HPDE6-E6E7 (cell line): ENCODE measurements at regions not wholly inside any gene's neighbourhood (a gene's known extent, or its start where the extent isn't known, plus 50 kb on each side); places are given as distances from the start of the nearest gene placed in this dataset.
"Not testable (repeated sequence)": the region's sequence is repeated elsewhere in the genome, so short reads cannot be mapped to it uniquely, and the experiment has no call there.

Experiments
- DNase-seq: peaks from one replicate; pipeline ENCODE4 v3.0.0; 2011; ENCODE audit warnings: missing footprints; ENCODE audit errors: extremely low spot score

DNA sequence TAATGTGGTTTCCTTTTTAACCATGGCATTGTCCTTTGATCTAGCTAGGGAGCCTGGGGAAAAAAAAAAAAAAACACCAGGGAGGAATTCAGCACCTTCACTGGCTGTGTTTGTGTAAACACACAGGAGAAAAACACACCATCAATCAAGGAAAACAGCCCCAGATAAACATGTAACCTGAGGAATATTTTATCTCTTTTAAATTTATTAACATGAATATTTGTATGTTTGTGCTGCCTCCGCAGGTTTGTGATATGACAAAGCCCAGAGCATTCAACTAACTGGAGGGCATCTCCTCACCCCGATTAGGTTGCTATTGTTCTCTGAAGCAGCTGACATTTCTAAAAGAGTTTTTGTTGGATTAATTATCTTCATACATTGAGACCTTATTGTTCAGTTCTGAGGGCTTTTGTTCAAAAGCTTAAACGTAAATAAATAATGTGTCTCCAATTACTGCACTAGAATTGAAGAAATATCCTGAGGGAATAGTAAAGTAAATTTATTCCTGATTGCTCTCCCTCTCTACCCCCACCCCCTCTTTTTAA is 89.4 kb upstream of the SEMA3E start:
- no peak for DNase-seq

DNA sequence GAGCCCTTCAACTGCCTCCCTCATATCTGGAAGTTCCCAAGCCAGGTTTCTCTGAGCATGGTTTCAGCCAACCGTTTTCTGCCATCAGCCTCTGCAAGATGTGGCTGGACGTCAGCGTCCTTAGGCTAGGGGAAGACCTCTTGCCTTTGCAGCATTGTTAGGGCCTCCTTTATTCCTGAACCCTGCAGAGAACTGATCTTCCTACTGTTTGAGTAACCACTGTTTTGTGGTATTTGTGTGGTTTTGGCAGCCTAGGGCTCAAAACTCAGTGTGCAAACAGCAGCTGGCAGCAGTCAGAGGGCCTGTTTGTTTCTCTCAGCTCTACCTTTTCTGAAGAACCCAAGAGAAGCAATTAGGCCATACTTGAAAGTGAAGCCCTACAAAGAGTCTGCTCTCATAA is 83.4 kb upstream of the SEMA3E start:
- DNase-seq = no peak

DNA sequence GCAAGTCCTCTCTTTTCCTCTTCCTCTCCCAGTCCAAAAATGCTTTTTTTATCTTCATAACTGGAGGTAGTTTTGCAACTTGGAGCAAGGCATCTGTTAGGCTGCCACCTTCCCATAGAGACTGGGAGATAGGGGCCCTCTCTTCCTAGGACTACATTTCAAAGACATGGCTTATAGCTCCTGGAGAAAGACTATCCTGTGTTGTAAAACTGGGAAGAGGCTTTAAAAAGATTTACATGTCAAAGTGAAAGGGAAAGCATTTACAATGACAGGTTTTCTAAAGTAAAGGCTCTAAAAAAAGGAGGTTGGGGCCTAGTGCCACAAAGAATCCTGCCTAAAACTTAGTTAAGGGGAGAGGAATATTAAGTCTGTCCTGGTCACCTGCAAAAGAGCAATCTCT is 82.2 kb upstream of the SEMA3E start:
- no peak for DNase-seq

DNA sequence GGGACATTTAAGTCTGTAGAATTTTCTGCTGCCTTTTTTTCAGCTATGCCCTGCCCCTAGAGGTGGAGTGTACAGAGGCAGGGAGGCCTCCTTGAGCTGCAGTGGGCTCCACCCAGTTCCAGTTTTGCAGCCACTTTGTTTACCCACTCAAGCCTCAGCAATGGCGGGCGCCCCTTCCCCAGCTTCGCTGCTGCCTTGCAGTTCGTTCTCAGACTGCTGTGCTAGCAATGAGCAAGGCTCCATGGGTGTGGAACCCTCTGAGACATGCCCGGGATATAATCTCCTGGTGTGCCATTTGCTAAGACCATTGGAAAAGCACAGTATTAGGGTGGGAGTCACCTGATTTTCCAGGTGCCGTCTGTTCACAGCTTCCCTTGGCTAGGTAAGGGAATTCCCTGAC is 68.0 kb upstream of the SEMA3E start:
- not testable (repeated sequence) for DNase-seq

DNA sequence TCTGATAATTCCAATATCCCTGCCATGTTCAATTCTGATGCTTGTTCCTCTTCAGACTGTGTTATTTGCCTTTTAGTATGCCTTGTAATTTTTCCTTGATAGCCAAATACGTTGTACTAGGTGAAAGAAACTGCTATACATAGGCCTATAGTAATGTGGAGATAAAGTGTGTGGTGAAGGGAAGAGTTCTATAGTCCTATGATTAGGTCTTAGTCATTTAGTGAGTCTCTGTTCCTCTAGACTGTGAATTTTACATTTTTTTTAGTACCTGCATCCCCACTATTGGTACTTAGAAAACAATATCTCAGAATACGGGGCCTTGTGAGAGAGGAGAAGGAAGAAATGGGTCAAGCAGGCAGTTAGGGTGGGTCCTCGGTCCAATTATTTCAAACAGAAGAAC is 59.6 kb upstream of the SEMA3E start:
- DNase-seq = no peak

GRCh38 chr7:83704564-83704963 is 55.6 kb upstream of the SEMA3E start:
- DNase-seq = no peak

DNA sequence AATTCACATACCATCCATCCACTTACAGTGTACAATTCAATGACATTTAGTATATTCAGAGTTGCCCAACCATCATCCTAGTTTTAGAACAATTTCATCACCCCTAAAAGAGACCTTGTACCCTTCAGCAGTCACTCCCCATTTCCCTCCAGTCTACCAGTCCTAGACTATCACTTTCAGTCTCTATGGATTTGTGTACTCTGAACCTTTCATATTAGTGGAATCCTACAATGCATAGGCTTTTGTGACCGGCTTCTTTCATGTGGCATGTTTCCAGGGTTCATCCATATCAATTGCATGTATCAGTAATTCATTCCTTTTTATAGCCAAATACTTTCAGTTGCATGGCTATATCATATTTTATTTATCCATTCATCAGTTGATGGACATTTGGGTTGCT is 53.5 kb upstream of the SEMA3E start:
- no peak for DNase-seq

GRCh38 chr7:83701736-83702135 is 52.8 kb upstream of the SEMA3E start:
- no peak for DNase-seq
